Panc1 (cell line): ENCODE measurements at regions not wholly inside any gene's neighbourhood (a gene's known extent, or its start where the extent isn't known, plus 50 kb on each side); places are given as distances from the start of the nearest gene placed in this dataset.

ENCODE experiments used
- CTCF ChIP-seq: fragments of 450-650 bp; IDR thresholded peaks from 2 replicates; pipeline ENCODE4 v1.5.1; 2017; ENCODE audit warnings: mild to moderate bottlenecking
- POLR2AphosphoS5 ChIP-seq: IDR thresholded peaks from 2 replicates; pipeline ENCODE4 v1.6.1; 2012; ENCODE audit warnings: mild to moderate bottlenecking, low read depth, low read length, moderate library complexity

- TF ChIP-seq CTCF, result no peak
- TF ChIP-seq POLR2AphosphoS5, result no peak
Measured at GRCh38 chr3:115470254-115470653, 153.1 kb upstream of the GAP43 start.
